CD4-positive, alpha-beta memory T cell (primary cell): ENCODE measurements at regions not wholly inside any gene's neighbourhood (a gene's known extent, or its start where the extent isn't known, plus 50 kb on each side); places are given as distances from the start of the nearest gene placed in this dataset.
"Not testable (repeated sequence)": the region's sequence is repeated elsewhere in the genome, so short reads cannot be mapped to it uniquely, and the experiment has no call there.

Experiments
- CTCF ChIA-PET: fragments of 350-600 bp; sonication (Branson Sonifier 250); formaldehyde crosslinking; loops from one replicate; lab custom pipeline; 2021; ENCODE audit warnings: inconsistent platforms; ENCODE audit not compliant: partially characterized antibody; lab: Charles Lee
- POLR2A ChIA-PET: fragments of 350-600 bp; sonication (Branson Sonifier 250); formaldehyde crosslinking; loops from one replicate; lab custom pipeline; 2021; ENCODE audit not compliant: partially characterized antibody; lab: Charles Lee
- DNase-seq, 5 donors: peaks; one replicate each; pipeline versions ENCODE4 v3.0.0 to v3.0.0-alpha.2; 2020 to 2022; ENCODE audit warnings: mixed read lengths in 1 of 5
- H3K27ac ChIP-seq: one replicate; pipeline ENCODE4 v1.7.0; 2013; ENCODE audit warnings: low read depth, low read length
- H3K27me3 ChIP-seq: 2 replicates; pipeline ENCODE4 v1.7.0; 2013; ENCODE audit warnings: mild to moderate bottlenecking, low read length, moderate library complexity; ENCODE audit not compliant: insufficient read depth
- H3K36me3 ChIP-seq: 2 replicates; pipeline ENCODE4 v1.7.0; 2013; ENCODE audit warnings: mild to moderate bottlenecking, low read length, moderate library complexity; ENCODE audit not compliant: insufficient read depth
- H3K4me1 ChIP-seq: 2 replicates; pipeline ENCODE4 v1.7.0; 2013; ENCODE audit warnings: mild to moderate bottlenecking, low read length, moderate library complexity; ENCODE audit not compliant: insufficient read depth
- H3K4me3 ChIP-seq, 2 donors: one replicate each; pipeline ENCODE4 v1.7.0; 2013; ENCODE audit warnings: low read length in 2 of 2, mild to moderate bottlenecking in 1 of 2
- H3K9me3 ChIP-seq, 2 donors: one replicate each; pipeline ENCODE4 v1.7.0; 2013; ENCODE audit warnings: low read length in 2 of 2, control low read depth in 1 of 2; ENCODE audit not compliant: control insufficient read depth in 1 of 2
- H3K27ac Mint-ChIP-seq, 7 donors: one replicate each; pipeline ENCODE4 v1.8.0; 2020 to 2021; ENCODE audit warnings: mixed read lengths in 7 of 7, mild to moderate bottlenecking in 6 of 7, inconsistent platforms in 3 of 7, moderate library complexity in 3 of 7
- H3K27me3 Mint-ChIP-seq, 2 donors: one replicate each; pipeline ENCODE4 v1.8.0; 2020 to 2021; ENCODE audit warnings: mixed read lengths in 2 of 2
- H3K36me3 Mint-ChIP-seq, 2 donors: one replicate each; pipeline ENCODE4 v1.8.0; 2020 to 2021; ENCODE audit warnings: mixed read lengths in 2 of 2, inconsistent platforms in 1 of 2, mild to moderate bottlenecking in 1 of 2
- H3K4me1 Mint-ChIP-seq, 4 donors: one replicate each; pipeline ENCODE4 v1.8.0; 2020 to 2021; ENCODE audit warnings: mixed read lengths in 4 of 4, mild to moderate bottlenecking in 1 of 4
- H3K4me3 Mint-ChIP-seq, 8 donors: one replicate each; pipeline ENCODE4 v1.8.0; 2020 to 2021; ENCODE audit warnings: mixed read lengths in 8 of 8, mild to moderate bottlenecking in 7 of 8, moderate library complexity in 6 of 8, inconsistent platforms in 3 of 8
- H3K9me3 Mint-ChIP-seq, 8 donors: one replicate each; pipeline ENCODE4 v1.8.0; 2020 to 2021; ENCODE audit warnings: mixed read lengths in 8 of 8, mild to moderate bottlenecking in 5 of 8, inconsistent platforms in 3 of 8, moderate library complexity in 1 of 8
- intact Hi-C: fragments of 100-400 bp; cut with micrococcal nuclease; formaldehyde crosslinking; loops from one replicate; pipeline ENCODE4 v1.15.1; 2023

DNA sequence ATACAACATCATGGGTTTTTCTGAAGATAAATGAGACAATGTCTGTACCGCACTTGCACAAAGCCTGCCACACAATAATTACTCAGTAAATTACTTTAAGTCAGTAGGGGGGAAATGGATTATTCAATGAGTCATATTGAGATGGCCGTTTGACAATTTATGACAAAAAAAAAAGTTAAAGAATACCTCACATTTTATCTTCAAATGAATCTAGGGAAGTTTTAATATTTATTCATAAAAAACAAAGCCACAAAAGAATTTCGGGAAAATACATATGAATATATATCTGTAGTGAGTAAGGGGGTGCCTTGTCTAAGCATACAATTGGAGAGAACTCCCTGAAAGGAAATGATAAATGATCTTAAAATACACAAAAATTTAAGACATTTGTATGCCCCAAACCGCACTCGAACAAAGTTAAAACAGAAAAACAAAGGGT, 197.0 kb upstream of the SLC7A11 start:
- Histone ChIP-seq H3K4me1 (no peaks in the 10 kb centered on the region), H3K36me3 (no peaks in the 10 kb centered on the region), H3K9me3 (no peaks in the 10 kb centered on the region), H3K27ac (no peak overlapping the region), H3K27me3 (no peaks in the 10 kb centered on the region), H3K4me3 (no peak overlapping the region)
- CTCF ChIA-PET: no interaction called here
- no peak overlapping the region for H3K4me3 Mint-ChIP-seq
- no peaks in the 10 kb centered on the region for H3K36me3 Mint-ChIP-seq
- no peaks in the 10 kb centered on the region for H3K27me3 Mint-ChIP-seq
- no peak overlapping the region for H3K27ac Mint-ChIP-seq
- intact Hi-C loops: no loop called here
- H3K4me1 Mint-ChIP-seq: no peaks in the 10 kb centered on the region
- no peak for DNase-seq
- POLR2A ChIA-PET: no interaction called here
- H3K9me3 Mint-ChIP-seq: peaks cover 0 to 10% (median 4%) of the 10 kb centered on the region in 8 donors

DNA sequence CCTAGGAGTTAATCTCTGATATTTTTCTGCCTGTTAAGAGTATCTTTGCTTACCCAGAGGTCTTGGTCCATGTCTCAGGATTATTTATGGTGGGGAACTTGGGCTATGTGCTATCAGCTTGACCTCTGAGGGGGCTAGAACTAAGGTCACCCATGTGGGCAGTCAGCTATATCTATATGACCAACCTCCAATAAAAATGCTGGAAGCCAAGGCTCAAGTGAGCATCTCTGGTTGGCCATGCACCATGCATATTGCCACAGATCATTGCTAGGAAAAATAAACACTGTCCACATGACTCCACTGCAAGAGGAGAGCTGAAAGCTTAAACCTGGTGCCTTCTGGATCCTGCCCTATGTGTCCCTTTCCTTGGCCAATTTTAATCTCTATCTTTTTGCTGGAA, 196.5 kb upstream of the SLC7A11 start:
- H3K27me3 ChIP-seq: no peaks in the 10 kb centered on the region
- Mint-ChIP-seq H3K27me3 (no peaks in the 10 kb centered on the region), H3K36me3 (no peaks in the 10 kb centered on the region), H3K27ac (no peak overlapping the region), H3K4me1 (no peaks in the 10 kb centered on the region), H3K9me3 (peaks cover 0 to 12% (median 4%) of the 10 kb centered on the region in 8 donors), H3K4me3 (no peak overlapping the region)
- no peaks in the 10 kb centered on the region for H3K9me3 ChIP-seq
- no peak for DNase-seq
- ChIA-PET CTCF (no interaction called here), POLR2A (no interaction called here)
- no peaks in the 10 kb centered on the region for H3K4me1 ChIP-seq
- intact Hi-C loops: no loop called here
- H3K4me3 ChIP-seq: no peak overlapping the region
- no peaks in the 10 kb centered on the region for H3K36me3 ChIP-seq
- H3K27ac ChIP-seq: no peak overlapping the region

DNA sequence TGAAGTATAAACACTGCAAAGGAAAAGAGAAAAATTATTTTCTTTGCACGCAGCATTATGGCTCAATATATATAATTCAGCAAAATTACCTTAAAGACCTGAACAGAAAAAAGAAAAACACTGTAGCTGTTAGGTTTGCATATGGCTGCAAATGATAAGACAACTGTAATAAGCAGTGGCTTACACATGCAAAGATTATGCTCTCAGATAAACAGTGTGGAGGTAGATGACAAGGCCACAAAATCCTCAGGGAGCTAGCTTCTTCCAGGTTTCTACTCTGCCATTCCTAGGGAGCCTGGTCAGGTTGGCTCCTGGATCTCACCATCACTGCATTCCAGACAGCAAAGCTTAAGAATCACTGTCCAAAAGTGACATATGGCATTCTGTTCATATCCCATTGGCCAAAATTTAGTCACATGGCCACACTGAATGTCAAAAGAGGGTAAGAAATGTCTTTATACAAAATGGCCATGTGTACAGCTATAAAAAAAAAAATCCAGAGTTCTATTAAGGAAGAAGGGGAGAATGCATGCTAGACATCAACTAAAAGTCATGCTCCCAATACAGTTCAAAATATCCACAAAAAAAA, 195.2 kb upstream of the SLC7A11 start:
- intact Hi-C loops: no loop called here
- Histone ChIP-seq H3K4me1 (no peaks in the 10 kb centered on the region), H3K9me3 (no peaks in the 10 kb centered on the region), H3K27me3 (no peaks in the 10 kb centered on the region), H3K4me3 (no peak overlapping the region), H3K27ac (no peak overlapping the region), H3K36me3 (no peaks in the 10 kb centered on the region)
- Mint-ChIP-seq H3K4me3 (no peak overlapping the region), H3K4me1 (no peaks in the 10 kb centered on the region), H3K27ac (no peak overlapping the region), H3K9me3 (peaks cover 0 to 14% (median 10%) of the 10 kb centered on the region in 8 donors), H3K27me3 (no peaks in the 10 kb centered on the region), H3K36me3 (no peaks in the 10 kb centered on the region)
- no peak for DNase-seq
- ChIA-PET CTCF (no interaction called here), POLR2A (no interaction called here)

DNA sequence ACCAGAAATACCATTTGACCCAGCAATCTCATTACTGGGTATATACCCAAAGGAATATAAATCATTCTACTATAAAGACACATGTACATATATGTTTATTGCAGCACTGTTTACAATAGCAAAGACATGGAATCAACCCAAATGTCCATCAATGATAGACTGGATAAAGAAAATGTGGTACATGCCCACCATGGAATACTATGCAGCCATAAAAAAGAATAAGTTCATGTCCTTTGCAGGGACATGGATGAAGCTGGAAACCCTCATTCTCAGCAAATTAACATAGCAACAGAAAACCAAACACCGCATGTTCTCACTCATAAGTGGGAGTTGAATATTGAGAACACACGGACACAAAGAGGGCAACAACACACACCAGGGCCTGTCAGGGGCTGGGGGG, 193.6 kb upstream of the SLC7A11 start:
- CTCF ChIA-PET, H3K36me3 ChIP-seq, H3K9me3 ChIP-seq, intact Hi-C loops, H3K27ac Mint-ChIP-seq, POLR2A ChIA-PET, DNase-seq, H3K4me3 Mint-ChIP-seq, H3K4me1 ChIP-seq, H3K4me1 Mint-ChIP-seq, H3K27me3 Mint-ChIP-seq, H3K27me3 ChIP-seq, H3K36me3 Mint-ChIP-seq, H3K4me3 ChIP-seq, H3K27ac ChIP-seq: not testable (repeated sequence)
- peaks cover 0 to 14% (median 9%) of the 10 kb centered on the region in 8 donors for H3K9me3 Mint-ChIP-seq

DNA sequence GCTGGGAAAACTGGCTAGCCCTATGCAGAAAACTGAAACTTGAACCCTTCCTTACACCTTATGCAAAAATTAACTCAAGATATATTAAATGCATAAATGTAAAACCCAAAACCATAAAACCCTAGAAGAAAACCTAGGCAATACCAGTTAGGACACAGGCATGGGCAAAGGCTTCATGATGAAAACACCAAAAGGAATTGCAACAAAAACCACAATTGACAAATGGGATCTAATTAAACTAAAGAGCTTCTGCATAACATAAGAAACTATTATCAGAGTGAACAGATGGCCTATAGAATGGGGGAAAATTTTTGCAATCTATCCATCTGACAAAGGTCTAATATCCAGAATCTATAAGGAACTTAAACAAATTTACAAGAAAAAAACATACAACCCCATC, 192.9 kb upstream of the SLC7A11 start:
- H3K4me3 ChIP-seq, DNase-seq, H3K4me1 ChIP-seq, POLR2A ChIA-PET, CTCF ChIA-PET, H3K27me3 ChIP-seq, H3K4me3 Mint-ChIP-seq, intact Hi-C loops, H3K9me3 ChIP-seq, H3K27ac ChIP-seq, H3K36me3 Mint-ChIP-seq, H3K27me3 Mint-ChIP-seq, H3K36me3 ChIP-seq, H3K27ac Mint-ChIP-seq, H3K4me1 Mint-ChIP-seq: not testable (repeated sequence)
- H3K9me3 Mint-ChIP-seq: peaks cover 0 to 14% (median 9%) of the 10 kb centered on the region in 8 donors

DNA sequence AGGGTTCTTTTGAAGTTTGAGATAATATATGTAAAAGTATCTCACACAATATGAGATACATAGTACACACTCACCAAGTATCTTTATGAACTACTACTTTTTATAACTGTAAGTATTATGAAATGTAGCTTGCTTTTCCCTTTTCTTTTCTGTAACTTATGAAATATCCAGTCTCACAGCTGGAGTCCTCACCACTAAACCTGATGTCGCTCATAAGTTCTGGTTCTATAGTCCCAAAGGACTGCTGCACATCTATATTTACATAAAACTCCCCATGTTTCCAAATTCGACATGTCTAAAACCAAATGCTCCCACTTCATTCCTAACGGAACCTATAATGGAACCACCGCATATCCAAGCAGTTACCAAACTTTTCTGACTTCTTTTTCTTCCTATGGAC, 186.5 kb upstream of the SLC7A11 start:
- no peak for DNase-seq
- peaks cover 0 to 14% (median 6%) of the 10 kb centered on the region in 8 donors for H3K9me3 Mint-ChIP-seq
- Histone ChIP-seq H3K4me3 (no peak overlapping the region), H3K36me3 (no peaks in the 10 kb centered on the region), H3K27me3 (no peaks in the 10 kb centered on the region), H3K4me1 (no peaks in the 10 kb centered on the region), H3K9me3 (no peaks in the 10 kb centered on the region), H3K27ac (no peak overlapping the region)
- H3K4me1 Mint-ChIP-seq: no peaks in the 10 kb centered on the region
- H3K27me3 Mint-ChIP-seq: no peaks in the 10 kb centered on the region
- no peak overlapping the region for H3K4me3 Mint-ChIP-seq
- POLR2A ChIA-PET: no interaction called here
- no peak overlapping the region for H3K27ac Mint-ChIP-seq
- intact Hi-C loops: no loop called here
- CTCF ChIA-PET: no interaction called here
- H3K36me3 Mint-ChIP-seq: no peaks in the 10 kb centered on the region

DNA sequence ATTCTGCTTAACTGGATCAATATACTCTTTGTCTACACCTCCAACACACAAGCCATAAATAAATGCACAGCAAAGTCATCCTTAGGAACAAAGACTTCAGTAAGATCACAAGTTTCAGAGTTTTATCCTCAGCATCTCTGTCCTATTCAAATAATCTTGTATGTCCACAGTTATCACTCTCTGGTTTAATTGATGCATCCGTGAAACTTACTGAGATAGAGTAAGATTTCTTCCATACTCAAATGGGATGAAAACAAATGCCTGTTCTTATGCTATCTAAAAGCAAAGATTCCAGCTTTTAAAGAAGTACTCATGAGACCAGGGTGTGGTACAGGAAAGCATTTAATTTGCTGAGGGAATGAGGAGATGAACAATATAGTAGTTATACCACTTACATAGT, 184.6 kb upstream of the SLC7A11 start:
- intact Hi-C loops: no loop called here
- Histone ChIP-seq H3K36me3 (no peaks in the 10 kb centered on the region), H3K27ac (no peak overlapping the region), H3K4me3 (no peak overlapping the region), H3K27me3 (no peaks in the 10 kb centered on the region), H3K9me3 (no peaks in the 10 kb centered on the region), H3K4me1 (no peaks in the 10 kb centered on the region)
- Mint-ChIP-seq H3K36me3 (no peaks in the 10 kb centered on the region), H3K9me3 (peaks cover 0 to 7% (median 1%) of the 10 kb centered on the region in 8 donors), H3K27ac (no peak overlapping the region), H3K4me1 (no peaks in the 10 kb centered on the region), H3K27me3 (no peaks in the 10 kb centered on the region), H3K4me3 (no peak overlapping the region)
- no peak for DNase-seq
- ChIA-PET CTCF (no interaction called here), POLR2A (no interaction called here)

DNA sequence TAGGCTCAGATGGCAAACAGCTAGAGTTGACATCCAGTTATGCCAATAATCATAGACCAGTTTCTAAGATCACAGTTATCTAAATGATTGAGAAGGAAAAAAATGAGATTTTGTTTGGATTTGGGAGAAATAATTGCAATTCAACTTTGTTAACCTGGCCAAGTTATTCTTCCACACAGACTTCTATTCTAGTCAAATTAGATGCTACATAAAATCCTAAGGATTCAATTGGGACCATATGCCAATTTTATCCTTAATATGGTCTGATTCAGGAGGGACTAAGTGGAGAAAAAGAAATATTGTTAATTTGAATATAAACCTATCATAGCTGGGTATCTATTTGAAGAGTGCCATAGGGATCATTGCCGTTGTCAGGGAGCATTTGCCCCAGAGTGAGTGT, 178.3 kb upstream of the SLC7A11 start:
- Mint-ChIP-seq H3K27ac (no peak overlapping the region), H3K4me1 (no peaks in the 10 kb centered on the region), H3K27me3 (no peaks in the 10 kb centered on the region), H3K36me3 (no peaks in the 10 kb centered on the region), H3K4me3 (no peak overlapping the region), H3K9me3 (peaks cover 0 to 4% (median 2%) of the 10 kb centered on the region in 8 donors)
- intact Hi-C loops: no loop called here
- Histone ChIP-seq H3K27me3 (no peaks in the 10 kb centered on the region), H3K4me1 (no peaks in the 10 kb centered on the region), H3K9me3 (no peaks in the 10 kb centered on the region), H3K4me3 (no peak overlapping the region), H3K36me3 (no peaks in the 10 kb centered on the region), H3K27ac (no peak overlapping the region)
- DNase-seq: no peak
- ChIA-PET CTCF (no interaction called here), POLR2A (no interaction called here)
